ENCODE measurements at regions not wholly inside any gene's neighbourhood (a gene's known extent, or its start where the extent isn't known, plus 50 kb on each side); places are given as distances from the start of the nearest gene placed in this dataset.

DNA sequence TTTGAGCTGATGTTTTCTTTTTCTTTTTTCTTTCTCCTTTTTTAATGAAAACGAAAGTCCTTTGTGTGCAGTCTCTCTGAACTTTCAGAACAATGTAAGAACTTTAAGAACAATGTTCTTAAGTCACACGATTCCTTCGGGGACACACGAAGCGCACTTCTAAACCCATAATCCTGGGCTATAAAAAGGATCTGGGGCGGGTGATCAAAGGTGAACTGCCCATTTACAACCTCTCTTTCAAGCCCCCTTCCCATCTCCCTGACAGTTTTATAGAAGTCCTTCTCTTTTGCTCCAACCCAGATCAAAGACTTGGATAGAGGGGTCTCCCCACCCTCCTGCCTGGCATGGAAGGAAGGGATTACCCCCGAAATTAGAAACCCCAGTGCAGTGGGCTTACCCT lies 126.8 kb downstream of the BDH1 start:
- RAD21 ChIA-PET (ENCODE audit: unreplicated experiment) = no interaction called here
- no peak overlapping the region for H2AFZ ChIP-seq (ENCODE audit: control insufficient read depth, low read depth, low read length)
- intact Hi-C loops (cut with micrococcal nuclease; ENCODE audit: unreplicated experiment) (no loop called here), in situ Hi-C loops (cut with MboI) (no loop called here)
- SMC1A ChIA-PET (ENCODE audit: uncharacterized antibody, unreplicated experiment) = interaction anchor here (0.9 to 1.1 kb wide), 2 partner anchors 98 to 204 kb away, joined by 3 read pairs; no protein-coding TSS in a partner anchor
- DNase-seq (ENCODE audit: low read depth, low spot score) = no peak
- no peaks in the 10 kb centered on the region for H3K27me3 ChIP-seq (replicated peaks in 1 of 2; ENCODE audit: control insufficient read depth in 2 of 2, insufficient read depth in 2 of 2, low read length in 1 of 2)
- no peak for ATAC-seq
- POLR2A ChIA-PET = no interaction called here
- no peaks in the 10 kb centered on the region for H3K9me3 ChIP-seq (replicated peaks; ENCODE audit: control insufficient read depth, insufficient read depth, low read length)
- FAIRE-seq = no peak
- H3K4me3 ChIP-seq = no peak overlapping the region
- no peaks in the 10 kb centered on the region for H3K79me2 ChIP-seq (ENCODE audit: control insufficient read depth, insufficient read depth, low read length)
- CTCF ChIA-PET = no interaction called here
- no peaks in the 10 kb centered on the region for H3K4me1 ChIP-seq (ENCODE audit: control insufficient read depth, insufficient read depth, low read length)
- H3K36me3 ChIP-seq (ENCODE audit: control insufficient read depth in 2 of 2, insufficient read depth in 2 of 2, low read length in 1 of 2) = no peaks in the 10 kb centered on the region
- 56% methylated on average over 7 of the region's 7 CpGs for WGBS (ENCODE audit: insufficient coverage, insufficient replicate concordance, low lambda C conversion rate, missing lambda C conversion rate)
- H3K27ac ChIP-seq (ENCODE audit: control insufficient read depth, insufficient read depth) = no peak overlapping the region
- no TSS peak for BruUV-seq (replicated peaks)
- H4K20me1 ChIP-seq (ENCODE audit: control insufficient read depth, insufficient read depth) = no peaks in the 10 kb centered on the region
- H3K4me2 ChIP-seq (ENCODE audit: control insufficient read depth, insufficient read depth) = no peak overlapping the region
- no peak overlapping the region for H3K9ac ChIP-seq (ENCODE audit: control insufficient read depth, insufficient read depth, low read length)
- no peak for TF ChIP-seq SRF (IDR thresholded peaks at IDR 0.05; ENCODE audit: low read depth in 2 of 2, low read length in 2 of 2)
- TF ChIP-seq, protein P1, sequence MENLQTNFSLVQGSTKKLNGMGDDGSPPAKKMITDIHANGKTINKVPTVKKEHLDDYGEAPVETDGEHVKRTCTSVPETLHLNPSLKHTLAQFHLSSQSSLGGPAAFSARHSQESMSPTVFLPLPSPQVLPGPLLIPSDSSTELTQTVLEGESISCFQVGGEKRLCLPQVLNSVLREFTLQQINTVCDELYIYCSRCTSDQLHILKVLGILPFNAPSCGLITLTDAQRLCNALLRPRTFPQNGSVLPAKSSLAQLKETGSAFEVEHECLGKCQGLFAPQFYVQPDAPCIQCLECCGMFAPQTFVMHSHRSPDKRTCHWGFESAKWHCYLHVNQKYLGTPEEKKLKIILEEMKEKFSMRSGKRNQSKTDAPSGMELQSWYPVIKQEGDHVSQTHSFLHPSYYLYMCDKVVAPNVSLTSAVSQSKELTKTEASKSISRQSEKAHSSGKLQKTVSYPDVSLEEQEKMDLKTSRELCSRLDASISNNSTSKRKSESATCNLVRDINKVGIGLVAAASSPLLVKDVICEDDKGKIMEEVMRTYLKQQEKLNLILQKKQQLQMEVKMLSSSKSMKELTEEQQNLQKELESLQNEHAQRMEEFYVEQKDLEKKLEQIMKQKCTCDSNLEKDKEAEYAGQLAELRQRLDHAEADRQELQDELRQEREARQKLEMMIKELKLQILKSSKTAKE (IDR thresholded peaks at IDR 0.05; ENCODE audit: low read depth, poor library complexity, severe bottlenecking) = no peak
- no peak for TF ChIP-seq SMARCA5 (IDR thresholded peaks at IDR 0.05)
- TF ChIP-seq SUZ12 (IDR thresholded peaks at IDR 0.05; ENCODE audit: unreplicated experiment) = no peak
- no peak for TF ChIP-seq LARP7 (IDR thresholded peaks at IDR 0.05)
- no peak for TF ChIP-seq NR2F1 (conservative IDR thresholded peaks at IDR 0.05)
- TF ChIP-seq SPI1 (IDR thresholded peaks at IDR 0.05; ENCODE audit: borderline replicate concordance, insufficient read depth, low read depth, low read length) = no peak
- TF ChIP-seq KAT2A (conservative IDR thresholded peaks at IDR 0.05; ENCODE audit: control insufficient read depth, low read depth, low read length) = no peak
- TF ChIP-seq, protein P2, sequence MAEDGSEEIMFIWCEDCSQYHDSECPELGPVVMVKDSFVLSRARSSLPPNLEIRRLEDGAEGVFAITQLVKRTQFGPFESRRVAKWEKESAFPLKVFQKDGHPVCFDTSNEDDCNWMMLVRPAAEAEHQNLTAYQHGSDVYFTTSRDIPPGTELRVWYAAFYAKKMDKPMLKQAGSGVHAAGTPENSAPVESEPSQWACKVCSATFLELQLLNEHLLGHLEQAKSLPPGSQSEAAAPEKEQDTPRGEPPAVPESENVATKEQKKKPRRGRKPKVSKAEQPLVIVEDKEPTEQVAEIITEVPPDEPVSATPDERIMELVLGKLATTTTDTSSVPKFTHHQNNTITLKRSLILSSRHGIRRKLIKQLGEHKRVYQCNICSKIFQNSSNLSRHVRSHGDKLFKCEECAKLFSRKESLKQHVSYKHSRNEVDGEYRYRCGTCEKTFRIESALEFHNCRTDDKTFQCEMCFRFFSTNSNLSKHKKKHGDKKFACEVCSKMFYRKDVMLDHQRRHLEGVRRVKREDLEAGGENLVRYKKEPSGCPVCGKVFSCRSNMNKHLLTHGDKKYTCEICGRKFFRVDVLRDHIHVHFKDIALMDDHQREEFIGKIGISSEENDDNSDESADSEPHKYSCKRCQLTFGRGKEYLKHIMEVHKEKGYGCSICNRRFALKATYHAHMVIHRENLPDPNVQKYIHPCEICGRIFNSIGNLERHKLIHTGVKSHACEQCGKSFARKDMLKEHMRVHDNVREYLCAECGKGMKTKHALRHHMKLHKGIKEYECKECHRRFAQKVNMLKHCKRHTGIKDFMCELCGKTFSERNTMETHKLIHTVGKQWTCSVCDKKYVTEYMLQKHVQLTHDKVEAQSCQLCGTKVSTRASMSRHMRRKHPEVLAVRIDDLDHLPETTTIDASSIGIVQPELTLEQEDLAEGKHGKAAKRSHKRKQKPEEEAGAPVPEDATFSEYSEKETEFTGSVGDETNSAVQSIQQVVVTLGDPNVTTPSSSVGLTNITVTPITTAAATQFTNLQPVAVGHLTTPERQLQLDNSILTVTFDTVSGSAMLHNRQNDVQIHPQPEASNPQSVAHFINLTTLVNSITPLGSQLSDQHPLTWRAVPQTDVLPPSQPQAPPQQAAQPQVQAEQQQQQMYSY (CRISPR knock-in tag; IDR thresholded peaks at IDR 0.05) = no peak
- no peak for TF ChIP-seq NFIC (IDR thresholded peaks at IDR 0.05; ENCODE audit: low read depth, low read length)
- TF ChIP-seq, protein P3, sequence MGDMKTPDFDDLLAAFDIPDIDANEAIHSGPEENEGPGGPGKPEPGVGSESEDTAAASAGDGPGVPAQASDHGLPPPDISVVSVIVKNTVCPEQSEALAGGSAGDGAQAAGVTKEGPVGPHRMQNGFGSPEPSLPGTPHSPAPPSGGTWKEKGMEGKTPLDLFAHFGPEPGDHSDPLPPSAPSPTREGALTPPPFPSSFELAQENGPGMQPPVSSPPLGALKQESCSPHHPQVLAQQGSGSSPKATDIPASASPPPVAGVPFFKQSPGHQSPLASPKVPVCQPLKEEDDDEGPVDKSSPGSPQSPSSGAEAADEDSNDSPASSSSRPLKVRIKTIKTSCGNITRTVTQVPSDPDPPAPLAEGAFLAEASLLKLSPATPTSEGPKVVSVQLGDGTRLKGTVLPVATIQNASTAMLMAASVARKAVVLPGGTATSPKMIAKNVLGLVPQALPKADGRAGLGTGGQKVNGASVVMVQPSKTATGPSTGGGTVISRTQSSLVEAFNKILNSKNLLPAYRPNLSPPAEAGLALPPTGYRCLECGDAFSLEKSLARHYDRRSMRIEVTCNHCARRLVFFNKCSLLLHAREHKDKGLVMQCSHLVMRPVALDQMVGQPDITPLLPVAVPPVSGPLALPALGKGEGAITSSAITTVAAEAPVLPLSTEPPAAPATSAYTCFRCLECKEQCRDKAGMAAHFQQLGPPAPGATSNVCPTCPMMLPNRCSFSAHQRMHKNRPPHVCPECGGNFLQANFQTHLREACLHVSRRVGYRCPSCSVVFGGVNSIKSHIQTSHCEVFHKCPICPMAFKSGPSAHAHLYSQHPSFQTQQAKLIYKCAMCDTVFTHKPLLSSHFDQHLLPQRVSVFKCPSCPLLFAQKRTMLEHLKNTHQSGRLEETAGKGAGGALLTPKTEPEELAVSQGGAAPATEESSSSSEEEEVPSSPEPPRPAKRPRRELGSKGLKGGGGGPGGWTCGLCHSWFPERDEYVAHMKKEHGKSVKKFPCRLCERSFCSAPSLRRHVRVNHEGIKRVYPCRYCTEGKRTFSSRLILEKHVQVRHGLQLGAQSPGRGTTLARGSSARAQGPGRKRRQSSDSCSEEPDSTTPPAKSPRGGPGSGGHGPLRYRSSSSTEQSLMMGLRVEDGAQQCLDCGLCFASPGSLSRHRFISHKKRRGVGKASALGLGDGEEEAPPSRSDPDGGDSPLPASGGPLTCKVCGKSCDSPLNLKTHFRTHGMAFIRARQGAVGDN (IDR thresholded peaks at IDR 0.05) = no peak
- TF ChIP-seq TAF1 (IDR thresholded peaks at IDR 0.05; ENCODE audit: borderline replicate concordance, low read depth, low read length) = no peak
- no peak for TF ChIP-seq CBX5 (IDR thresholded peaks at IDR 0.05; ENCODE audit: low read depth)
- TF ChIP-seq, protein P4, sequence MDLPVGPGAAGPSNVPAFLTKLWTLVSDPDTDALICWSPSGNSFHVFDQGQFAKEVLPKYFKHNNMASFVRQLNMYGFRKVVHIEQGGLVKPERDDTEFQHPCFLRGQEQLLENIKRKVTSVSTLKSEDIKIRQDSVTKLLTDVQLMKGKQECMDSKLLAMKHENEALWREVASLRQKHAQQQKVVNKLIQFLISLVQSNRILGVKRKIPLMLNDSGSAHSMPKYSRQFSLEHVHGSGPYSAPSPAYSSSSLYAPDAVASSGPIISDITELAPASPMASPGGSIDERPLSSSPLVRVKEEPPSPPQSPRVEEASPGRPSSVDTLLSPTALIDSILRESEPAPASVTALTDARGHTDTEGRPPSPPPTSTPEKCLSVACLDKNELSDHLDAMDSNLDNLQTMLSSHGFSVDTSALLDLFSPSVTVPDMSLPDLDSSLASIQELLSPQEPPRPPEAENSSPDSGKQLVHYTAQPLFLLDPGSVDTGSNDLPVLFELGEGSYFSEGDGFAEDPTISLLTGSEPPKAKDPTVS (IDR thresholded peaks at IDR 0.05; ENCODE audit: low read depth, low read length) = no peak

All from GM12878 (cell line).